ENCODE measurements at regions not wholly inside any gene's neighbourhood (a gene's known extent, or its start where the extent isn't known, plus 50 kb on each side); places are given as distances from the start of the nearest gene placed in this dataset.

DNA sequence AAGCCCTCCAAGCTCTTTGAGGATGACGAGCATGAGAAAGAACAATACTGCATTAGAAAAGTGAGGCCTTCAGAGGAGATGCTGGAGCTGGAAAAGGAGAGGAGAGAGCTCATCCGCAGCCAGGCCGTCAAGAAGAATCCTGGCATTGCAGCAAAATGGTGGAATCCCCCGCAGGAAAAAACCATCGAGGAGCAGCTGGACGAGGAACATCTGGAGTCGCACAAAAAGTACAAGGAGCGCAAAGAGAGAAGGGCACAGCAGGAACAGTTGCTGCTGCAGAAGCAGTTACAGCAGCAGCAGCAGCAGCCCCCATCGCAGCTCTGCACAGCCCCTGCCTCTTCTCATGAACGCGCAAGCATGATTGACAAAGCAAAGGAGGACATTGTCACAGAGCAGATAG, 71.2 kb downstream of the C9orf152 start:
- TF ChIP-seq, protein P1, sequence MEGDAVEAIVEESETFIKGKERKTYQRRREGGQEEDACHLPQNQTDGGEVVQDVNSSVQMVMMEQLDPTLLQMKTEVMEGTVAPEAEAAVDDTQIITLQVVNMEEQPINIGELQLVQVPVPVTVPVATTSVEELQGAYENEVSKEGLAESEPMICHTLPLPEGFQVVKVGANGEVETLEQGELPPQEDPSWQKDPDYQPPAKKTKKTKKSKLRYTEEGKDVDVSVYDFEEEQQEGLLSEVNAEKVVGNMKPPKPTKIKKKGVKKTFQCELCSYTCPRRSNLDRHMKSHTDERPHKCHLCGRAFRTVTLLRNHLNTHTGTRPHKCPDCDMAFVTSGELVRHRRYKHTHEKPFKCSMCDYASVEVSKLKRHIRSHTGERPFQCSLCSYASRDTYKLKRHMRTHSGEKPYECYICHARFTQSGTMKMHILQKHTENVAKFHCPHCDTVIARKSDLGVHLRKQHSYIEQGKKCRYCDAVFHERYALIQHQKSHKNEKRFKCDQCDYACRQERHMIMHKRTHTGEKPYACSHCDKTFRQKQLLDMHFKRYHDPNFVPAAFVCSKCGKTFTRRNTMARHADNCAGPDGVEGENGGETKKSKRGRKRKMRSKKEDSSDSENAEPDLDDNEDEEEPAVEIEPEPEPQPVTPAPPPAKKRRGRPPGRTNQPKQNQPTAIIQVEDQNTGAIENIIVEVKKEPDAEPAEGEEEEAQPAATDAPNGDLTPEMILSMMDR (IDR thresholded peaks at IDR 0.05; ENCODE audit: borderline replicate concordance, control extremely low read depth, extremely low read depth, insufficient read depth, missing control alignments), result no peak
- in situ Hi-C loops (cut with MboI; ENCODE audit: low sequenced_read_pairs, unreplicated experiment), result no loop called here
- DNase-seq (ENCODE audit: low spot score), result no peak

DNA sequence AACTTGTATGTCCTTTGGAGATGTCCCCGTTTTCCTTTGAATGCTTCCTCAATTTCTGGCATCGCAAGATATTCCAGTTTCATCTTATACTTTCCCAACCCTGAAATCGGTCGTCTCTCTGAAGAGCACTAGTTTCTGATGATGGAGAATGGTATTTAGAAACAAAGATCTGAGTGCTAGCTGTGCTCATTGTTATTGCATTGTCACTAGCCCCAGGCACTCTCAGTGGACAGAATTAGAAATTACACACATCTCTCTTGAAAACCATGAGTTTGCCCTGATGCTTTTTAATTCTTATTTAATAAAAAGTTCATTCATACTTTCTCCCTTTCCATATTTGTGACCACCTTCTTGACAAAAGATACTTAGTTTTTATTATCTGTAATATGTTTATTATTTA, 67.7 kb downstream of the C9orf152 start:
- TF ChIP-seq, protein P1 (IDR thresholded peaks at IDR 0.05; ENCODE audit: borderline replicate concordance, control extremely low read depth, extremely low read depth, insufficient read depth, missing control alignments), result no peak
- in situ Hi-C loops (cut with MboI; ENCODE audit: low sequenced_read_pairs, unreplicated experiment), result loop anchor here (10.0 kb wide), 1 partner anchor 85 kb away; no protein-coding TSS in a partner anchor
- no peak for DNase-seq (ENCODE audit: low spot score)

GRCh38 chr9:110141227-110141793, 66.6 kb downstream of the C9orf152 start:
- TF ChIP-seq, protein P1 (IDR thresholded peaks at IDR 0.05; ENCODE audit: borderline replicate concordance, control extremely low read depth, extremely low read depth, insufficient read depth, missing control alignments), result no peak
- DNase-seq (ENCODE audit: low spot score), result no peak
- in situ Hi-C loops (cut with MboI; ENCODE audit: low sequenced_read_pairs, unreplicated experiment), result loop anchor here (10.0 kb wide), 1 partner anchor 87 kb away; no protein-coding TSS in a partner anchor

DNA sequence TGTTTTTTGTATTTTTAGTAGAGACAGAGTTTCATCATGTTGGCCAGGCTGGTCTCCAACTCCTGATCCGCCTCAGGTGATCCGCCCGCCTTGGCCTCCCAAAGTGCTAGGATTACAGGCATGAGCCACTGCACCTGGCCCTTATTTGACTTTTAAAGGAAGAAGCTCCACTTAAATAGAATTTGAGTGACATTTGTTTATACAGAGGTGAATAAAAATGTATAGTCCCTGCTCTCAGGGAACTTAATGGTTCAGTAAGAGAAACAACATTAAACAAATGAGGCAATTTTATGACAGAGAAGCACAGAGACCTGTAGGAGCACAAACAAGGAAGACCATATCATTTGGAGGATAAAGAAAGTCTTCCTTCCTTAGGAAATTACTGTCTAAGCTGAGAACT, 65.7 kb downstream of the C9orf152 start:
- no peak for DNase-seq (ENCODE audit: low spot score)
- TF ChIP-seq, protein P1 (IDR thresholded peaks at IDR 0.05; ENCODE audit: borderline replicate concordance, control extremely low read depth, extremely low read depth, insufficient read depth, missing control alignments), result no peak
- in situ Hi-C loops (cut with MboI; ENCODE audit: low sequenced_read_pairs, unreplicated experiment), result loop anchor here (10.0 kb wide), 1 partner anchor 87 kb away; no protein-coding TSS in a partner anchor

DNA sequence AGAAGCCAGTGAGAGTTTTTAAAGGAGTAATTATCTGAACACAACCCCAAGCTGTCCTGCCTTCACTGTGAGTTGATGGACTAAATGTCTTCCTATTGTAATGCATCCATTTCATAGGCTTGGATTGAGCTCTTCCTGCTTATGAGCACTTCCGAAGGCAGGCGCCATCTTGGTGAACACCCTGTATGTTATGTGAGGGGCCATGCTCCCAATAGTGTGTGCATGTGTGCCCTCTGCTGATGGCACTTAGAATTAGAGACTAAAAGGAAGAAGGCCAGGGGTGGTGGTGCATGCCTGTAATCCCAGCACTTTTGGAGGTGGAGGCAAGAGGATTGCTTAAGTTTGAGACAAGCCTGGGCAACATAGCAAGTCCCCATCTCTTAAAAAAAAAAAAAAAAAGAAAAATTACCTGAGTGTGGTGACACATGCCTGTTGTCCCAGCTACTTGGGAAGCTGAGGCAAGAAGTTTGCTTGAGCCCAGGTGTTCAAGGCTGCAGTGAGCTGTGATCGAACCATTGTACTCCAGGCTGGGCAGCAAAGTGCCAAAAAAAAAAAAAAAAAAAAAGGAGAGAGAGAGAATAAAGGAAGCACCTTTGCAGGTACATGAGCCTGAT, 65.0 kb downstream of the C9orf152 start:
- TF ChIP-seq, protein P1 (IDR thresholded peaks at IDR 0.05; ENCODE audit: borderline replicate concordance, control extremely low read depth, extremely low read depth, insufficient read depth, missing control alignments), result peak; percentile 25
- in situ Hi-C loops (cut with MboI; ENCODE audit: low sequenced_read_pairs, unreplicated experiment), result loop anchor here (10.0 kb wide), 1 partner anchor 88 kb away; no protein-coding TSS in a partner anchor
- DNase-seq (ENCODE audit: low spot score), result no peak

GRCh38 chr9:110143485-110143884, 64.5 kb downstream of the C9orf152 start:
- no peak for DNase-seq (ENCODE audit: low spot score)
- TF ChIP-seq, protein P1 (IDR thresholded peaks at IDR 0.05; ENCODE audit: borderline replicate concordance, control extremely low read depth, extremely low read depth, insufficient read depth, missing control alignments), result no peak
- in situ Hi-C loops (cut with MboI; ENCODE audit: low sequenced_read_pairs, unreplicated experiment), result loop anchor here (10.0 kb wide), 1 partner anchor 89 kb away; no protein-coding TSS in a partner anchor

Data from GM13976 (cell line).